ENCODE measurements at regions not wholly inside any gene's neighbourhood (a gene's known extent, or its start where the extent isn't known, plus 50 kb on each side); places are given as distances from the start of the nearest gene placed in this dataset.

GRCh38 chr2:180604077-180604476, 376.3 kb upstream of the UBE2E3 start:
- intact Hi-C loops (cut with micrococcal nuclease; ENCODE audit: unreplicated experiment): no loop called here
- no peak for TF ChIP-seq EZH2 (IDR thresholded peaks at IDR 0.05; ENCODE audit: borderline replicate concordance, low read depth, low read length, poor library complexity, severe bottlenecking)
- TF ChIP-seq, protein P1, sequence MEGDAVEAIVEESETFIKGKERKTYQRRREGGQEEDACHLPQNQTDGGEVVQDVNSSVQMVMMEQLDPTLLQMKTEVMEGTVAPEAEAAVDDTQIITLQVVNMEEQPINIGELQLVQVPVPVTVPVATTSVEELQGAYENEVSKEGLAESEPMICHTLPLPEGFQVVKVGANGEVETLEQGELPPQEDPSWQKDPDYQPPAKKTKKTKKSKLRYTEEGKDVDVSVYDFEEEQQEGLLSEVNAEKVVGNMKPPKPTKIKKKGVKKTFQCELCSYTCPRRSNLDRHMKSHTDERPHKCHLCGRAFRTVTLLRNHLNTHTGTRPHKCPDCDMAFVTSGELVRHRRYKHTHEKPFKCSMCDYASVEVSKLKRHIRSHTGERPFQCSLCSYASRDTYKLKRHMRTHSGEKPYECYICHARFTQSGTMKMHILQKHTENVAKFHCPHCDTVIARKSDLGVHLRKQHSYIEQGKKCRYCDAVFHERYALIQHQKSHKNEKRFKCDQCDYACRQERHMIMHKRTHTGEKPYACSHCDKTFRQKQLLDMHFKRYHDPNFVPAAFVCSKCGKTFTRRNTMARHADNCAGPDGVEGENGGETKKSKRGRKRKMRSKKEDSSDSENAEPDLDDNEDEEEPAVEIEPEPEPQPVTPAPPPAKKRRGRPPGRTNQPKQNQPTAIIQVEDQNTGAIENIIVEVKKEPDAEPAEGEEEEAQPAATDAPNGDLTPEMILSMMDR (conservative IDR thresholded peaks at IDR 0.05; ENCODE audit: low read depth, low read length): peak; percentile 54
- Histone ChIP-seq H3K4me3 (ENCODE audit: low read depth, low read length, poor library complexity, severe bottlenecking) (no peak overlapping the region), H3K4me1 (ENCODE audit: insufficient read depth, low read length, poor library complexity, severe bottlenecking) (no peaks in the 10 kb centered on the region), H3K27me3 (replicated peaks; ENCODE audit: insufficient read depth, low read depth, low read length, poor library complexity) (no peaks in the 10 kb centered on the region), H3K9me3 (ENCODE audit: low read depth, low read length, poor library complexity, severe bottlenecking) (no peaks in the 10 kb centered on the region), H3K27ac (ENCODE audit: low read depth, low read length, poor library complexity, severe bottlenecking) (no peak overlapping the region), H3K36me3 (ENCODE audit: insufficient read depth, low read length, poor library complexity, severe bottlenecking) (no peaks in the 10 kb centered on the region)
- peak; percentile 46 for DNase-seq (ENCODE audit: low spot score)
- CTCF ChIA-PET: no interaction called here
- POLR2A ChIA-PET (ENCODE audit: low non-redundant PET): no interaction called here
- BruUV-seq (replicated peaks): no TSS peak

DNA sequence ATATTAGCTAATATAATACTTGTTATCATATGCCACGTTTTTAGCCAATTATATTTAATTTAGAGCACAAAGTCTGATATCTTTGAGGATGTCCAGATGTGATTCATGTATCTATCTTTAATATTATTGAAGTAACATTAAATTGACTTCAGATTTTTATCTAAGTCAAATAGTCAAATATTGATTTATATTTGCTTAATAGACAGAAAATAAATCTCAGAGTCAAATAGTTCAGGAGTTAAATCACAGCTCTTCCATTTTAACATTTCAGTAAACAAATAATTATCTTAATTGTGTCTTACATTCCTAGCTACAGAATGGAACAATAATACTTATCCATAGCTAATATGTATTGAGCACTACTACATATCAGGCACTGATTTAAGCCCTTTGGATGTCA, 379.4 kb upstream of the UBE2E3 start:
- intact Hi-C loops (cut with micrococcal nuclease; ENCODE audit: unreplicated experiment): no loop called here
- TF ChIP-seq, protein P1 (conservative IDR thresholded peaks at IDR 0.05; ENCODE audit: low read depth, low read length): no peak
- no peak for TF ChIP-seq EZH2 (IDR thresholded peaks at IDR 0.05; ENCODE audit: borderline replicate concordance, low read depth, low read length, poor library complexity, severe bottlenecking)
- Histone ChIP-seq H3K4me3 (ENCODE audit: low read depth, low read length, poor library complexity, severe bottlenecking) (no peak overlapping the region), H3K9me3 (ENCODE audit: low read depth, low read length, poor library complexity, severe bottlenecking) (no peaks in the 10 kb centered on the region), H3K27me3 (replicated peaks; ENCODE audit: insufficient read depth, low read depth, low read length, poor library complexity) (no peaks in the 10 kb centered on the region), H3K4me1 (ENCODE audit: insufficient read depth, low read length, poor library complexity, severe bottlenecking) (no peaks in the 10 kb centered on the region), H3K36me3 (ENCODE audit: insufficient read depth, low read length, poor library complexity, severe bottlenecking) (no peaks in the 10 kb centered on the region), H3K27ac (ENCODE audit: low read depth, low read length, poor library complexity, severe bottlenecking) (no peak overlapping the region)
- ChIA-PET CTCF (no interaction called here), POLR2A (ENCODE audit: low non-redundant PET) (no interaction called here)
- DNase-seq (ENCODE audit: low spot score): no peak
- BruUV-seq (replicated peaks): no TSS peak

DNA sequence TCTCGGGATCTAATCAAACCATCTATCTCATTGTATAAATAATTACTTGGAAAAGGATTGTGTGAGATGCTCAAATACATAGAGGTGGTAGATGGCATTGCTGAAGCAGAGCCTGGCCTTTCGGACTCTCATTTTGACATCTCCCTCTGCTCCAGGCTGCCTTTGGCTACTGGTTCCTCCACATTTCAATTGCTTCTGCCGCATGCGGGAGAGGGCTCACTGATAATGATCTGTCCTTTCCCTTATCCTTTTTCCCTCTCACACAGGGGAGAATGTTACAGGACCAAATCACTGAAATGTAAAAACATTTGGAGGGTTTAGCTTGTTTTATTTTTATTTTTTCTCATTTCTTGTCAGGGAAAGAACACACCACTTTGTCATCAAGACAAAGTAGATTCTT, 380.6 kb upstream of the UBE2E3 start:
- POLR2A ChIA-PET (ENCODE audit: low non-redundant PET): no interaction called here
- intact Hi-C loops (cut with micrococcal nuclease; ENCODE audit: unreplicated experiment): no loop called here
- H3K27ac ChIP-seq (ENCODE audit: low read depth, low read length, poor library complexity, severe bottlenecking): no peak overlapping the region
- H3K27me3 ChIP-seq (replicated peaks; ENCODE audit: insufficient read depth, low read depth, low read length, poor library complexity): no peaks in the 10 kb centered on the region
- H3K4me1 ChIP-seq (ENCODE audit: insufficient read depth, low read length, poor library complexity, severe bottlenecking): no peaks in the 10 kb centered on the region
- no peaks in the 10 kb centered on the region for H3K36me3 ChIP-seq (ENCODE audit: insufficient read depth, low read length, poor library complexity, severe bottlenecking)
- TF ChIP-seq, protein P1 (conservative IDR thresholded peaks at IDR 0.05; ENCODE audit: low read depth, low read length): no peak
- TF ChIP-seq EZH2 (IDR thresholded peaks at IDR 0.05; ENCODE audit: borderline replicate concordance, low read depth, low read length, poor library complexity, severe bottlenecking): no peak
- DNase-seq (ENCODE audit: low spot score): no peak
- CTCF ChIA-PET: no interaction called here
- H3K9me3 ChIP-seq (ENCODE audit: low read depth, low read length, poor library complexity, severe bottlenecking): no peaks in the 10 kb centered on the region
- no TSS peak for BruUV-seq (replicated peaks)
- no peak overlapping the region for H3K4me3 ChIP-seq (ENCODE audit: low read depth, low read length, poor library complexity, severe bottlenecking)

Measured in A673 (cell line).